Karpas-422 (cell line): ENCODE measurements at regions not wholly inside any gene's neighbourhood (a gene's known extent, or its start where the extent isn't known, plus 50 kb on each side); places are given as distances from the start of the nearest gene placed in this dataset.
"Not testable (repeated sequence)": the region's sequence is repeated elsewhere in the genome, so short reads cannot be mapped to it uniquely, and the experiment has no call there.

ENCODE experiments used
- DNase-seq: peaks from one replicate; pipeline ENCODE4 v3.0.0-alpha.2; 2015
- H2AFZ ChIP-seq: fragments of 200-600 bp; sonication (generic); 2 replicates; pipeline ENCODE4 v1.6.1; 2014; ENCODE audit warnings: antibody characterized with exemption, low read length, mixed read lengths
- H3K27ac ChIP-seq: fragments of 200-600 bp; sonication (generic); 2 replicates; pipeline ENCODE4 v1.5.1; 2014; ENCODE audit warnings: mild to moderate bottlenecking, low read length, moderate library complexity
- H3K27me3 ChIP-seq: fragments of 200-600 bp; sonication (generic); 2 replicates; pipeline ENCODE4 v1.6.1; 2014; ENCODE audit warnings: low read length, mixed read lengths
- H3K36me3 ChIP-seq: fragments of 200-600 bp; sonication (generic); 2 replicates; pipeline ENCODE4 v1.6.1; 2014; ENCODE audit warnings: low read length, mixed read lengths; ENCODE audit not compliant: insufficient read depth
- H3K4me1 ChIP-seq: fragments of 200-600 bp; sonication (generic); 2 replicates; pipeline ENCODE4 v1.6.1; 2014; ENCODE audit warnings: mild to moderate bottlenecking, low read length, mixed read lengths
- H3K4me2 ChIP-seq: fragments of 200-600 bp; sonication (generic); 2 replicates; pipeline ENCODE4 v1.6.1; 2014; ENCODE audit warnings: low read length, low read depth, mild to moderate bottlenecking; ENCODE audit not compliant: poor library complexity, severe bottlenecking
- H3K4me3 ChIP-seq: fragments of 200-600 bp; sonication (generic); 2 replicates; pipeline ENCODE4 v1.5.1; 2014; ENCODE audit warnings: mild to moderate bottlenecking, antibody characterized with exemption, low read length, mixed read lengths
- H3K79me2 ChIP-seq: fragments of 200-600 bp; sonication (generic); 2 replicates; pipeline ENCODE4 v1.6.1; 2014; ENCODE audit warnings: mild to moderate bottlenecking, low read length, mixed read lengths
- H3K9ac ChIP-seq: fragments of 200-600 bp; sonication (generic); 2 replicates; pipeline ENCODE4 v1.6.0; 2014; ENCODE audit warnings: low read length
- H3K9me2 ChIP-seq: fragments of 200-600 bp; sonication (generic), shearing (Covaris generic); replicated peaks from 2 replicates; pipeline ENCODE4 v1.6.0; 2014; ENCODE audit warnings: mild to moderate bottlenecking, low read length, moderate library complexity; ENCODE audit not compliant: insufficient read depth
- H3K9me3 ChIP-seq: fragments of 300-700, 200-600 bp; sonication (generic); 2 replicates; pipeline ENCODE4 v1.6.1; 2014; ENCODE audit warnings: low read length, mixed read lengths
- H4K20me1 ChIP-seq: fragments of 200-600 bp; sonication (generic); 2 replicates; pipeline ENCODE4 v1.6.1; 2014; ENCODE audit warnings: mild to moderate bottlenecking, antibody characterized with exemption, low read length, low read depth; ENCODE audit not compliant: insufficient read depth

- H3K4me1 ChIP-seq = no peaks in the 10 kb centered on the region
- no peak overlapping the region for H2AFZ ChIP-seq
- H3K9me2 ChIP-seq = no peaks in the 10 kb centered on the region
- H3K4me2 ChIP-seq = no peak overlapping the region
- no peaks in the 10 kb centered on the region for H3K27me3 ChIP-seq
- DNase-seq = no peak
- H4K20me1 ChIP-seq = no peaks in the 10 kb centered on the region
- H3K9ac ChIP-seq = no peak overlapping the region
- H3K27ac ChIP-seq = no peak overlapping the region
- no peaks in the 10 kb centered on the region for H3K79me2 ChIP-seq
- H3K9me3 ChIP-seq = peaks cover 20% of the 10 kb centered on the region
- no peaks in the 10 kb centered on the region for H3K36me3 ChIP-seq
- no peak overlapping the region for H3K4me3 ChIP-seq
Measured at GRCh38 chr6:122886481-122886880, 97.4 kb downstream of the SMPDL3A start.

- H3K9me2 ChIP-seq = no peaks in the 10 kb centered on the region
- H3K4me1 ChIP-seq = no peaks in the 10 kb centered on the region
- no peaks in the 10 kb centered on the region for H3K79me2 ChIP-seq
- no peaks in the 10 kb centered on the region for H3K27me3 ChIP-seq
- no peak overlapping the region for H3K4me3 ChIP-seq
- no peak for DNase-seq
- peaks cover 20% of the 10 kb centered on the region for H3K9me3 ChIP-seq
- no peaks in the 10 kb centered on the region for H4K20me1 ChIP-seq
- H3K9ac ChIP-seq = no peak overlapping the region
- no peak overlapping the region for H3K27ac ChIP-seq
- H3K4me2 ChIP-seq = no peak overlapping the region
- H3K36me3 ChIP-seq = no peaks in the 10 kb centered on the region
- no peak overlapping the region for H2AFZ ChIP-seq
Measured at GRCh38 chr6:122887941-122888340, 98.9 kb downstream of the SMPDL3A start.

GRCh38 chr6:122888680-122889079, 99.6 kb downstream of the SMPDL3A start:
- not testable (repeated sequence) for H3K4me1 ChIP-seq, H3K27ac ChIP-seq, H3K4me3 ChIP-seq, H3K79me2 ChIP-seq, H3K4me2 ChIP-seq, H3K9me2 ChIP-seq, H3K27me3 ChIP-seq, H3K36me3 ChIP-seq, H3K9ac ChIP-seq, H2AFZ ChIP-seq, H4K20me1 ChIP-seq, DNase-seq
- H3K9me3 ChIP-seq = peaks cover 20% of the 10 kb centered on the region

- Histone ChIP-seq H3K79me2 (no peaks in the 10 kb centered on the region), H3K9me2 (no peaks in the 10 kb centered on the region), H4K20me1 (no peaks in the 10 kb centered on the region), H3K4me1 (no peaks in the 10 kb centered on the region), H3K4me2 (no peak overlapping the region), H3K4me3 (no peak overlapping the region), H3K9ac (no peak overlapping the region), H3K9me3 (peaks cover 16% of the 10 kb centered on the region), H2AFZ (no peak overlapping the region), H3K27ac (no peak overlapping the region), H3K36me3 (no peaks in the 10 kb centered on the region), H3K27me3 (no peaks in the 10 kb centered on the region)
- DNase-seq = no peak
Measured at GRCh38 chr6:122890250-122890649, 101.2 kb downstream of the SMPDL3A start.

- Histone ChIP-seq H3K9me2 (no peaks in the 10 kb centered on the region), H3K4me1 (no peaks in the 10 kb centered on the region), H3K27ac (no peak overlapping the region), H3K27me3 (no peaks in the 10 kb centered on the region), H3K4me3 (no peak overlapping the region), H2AFZ (no peak overlapping the region), H4K20me1 (no peaks in the 10 kb centered on the region), H3K9me3 (peaks cover 7% of the 10 kb centered on the region), H3K4me2 (no peak overlapping the region), H3K36me3 (no peaks in the 10 kb centered on the region), H3K79me2 (no peaks in the 10 kb centered on the region), H3K9ac (no peak overlapping the region)
- DNase-seq = no peak
Measured at GRCh38 chr6:122894791-122895190, 101.2 kb upstream of the CLVS2 start.

GRCh38 chr6:122902326-122902725, 93.7 kb upstream of the CLVS2 start:
- Histone ChIP-seq H3K79me2 (no peaks in the 10 kb centered on the region), H3K4me1 (no peaks in the 10 kb centered on the region), H3K9me2 (no peaks in the 10 kb centered on the region), H3K9ac (no peak overlapping the region), H4K20me1 (no peaks in the 10 kb centered on the region), H3K9me3 (no peaks in the 10 kb centered on the region; the same call in 1 of the 2 replicates), H3K4me2 (no peak overlapping the region), H3K36me3 (no peaks in the 10 kb centered on the region), H2AFZ (no peak overlapping the region; the same call in 1 of the 2 replicates), H3K27ac (no peak overlapping the region), H3K27me3 (no peaks in the 10 kb centered on the region), H3K4me3 (no peak overlapping the region)
- no peak for DNase-seq

- H3K27ac ChIP-seq = no peak overlapping the region
Measured at GRCh38 chr6:122903266-122903915, 92.6 kb upstream of the CLVS2 start.

GRCh38 chr6:122904166-122904565, 91.9 kb upstream of the CLVS2 start:
- Histone ChIP-seq H3K9me3 (0 out of 2 replicates have a peak, but pooled peaks cover 2% of the 10 kb centered on the region), H3K4me1 (no peaks in the 10 kb centered on the region), H3K4me3 (no peak overlapping the region), H2AFZ (no peak overlapping the region), H3K79me2 (no peaks in the 10 kb centered on the region), H3K36me3 (no peaks in the 10 kb centered on the region), H4K20me1 (no peaks in the 10 kb centered on the region), H3K27ac (no peak overlapping the region), H3K4me2 (no peak overlapping the region), H3K9me2 (no peaks in the 10 kb centered on the region), H3K27me3 (no peaks in the 10 kb centered on the region), H3K9ac (no peak overlapping the region)
- DNase-seq = no peak

More at GRCh38 chr6:122903266-122903915, 92.6 kb upstream of the CLVS2 start:
- H3K27me3 ChIP-seq = no peaks in the 10 kb centered on the region
- no peak overlapping the region for H3K9ac ChIP-seq
- no peaks in the 10 kb centered on the region for H3K9me2 ChIP-seq
- H3K79me2 ChIP-seq = no peaks in the 10 kb centered on the region
- H3K4me1 ChIP-seq = no peaks in the 10 kb centered on the region
- H2AFZ ChIP-seq = no peak overlapping the region
- DNase-seq = no peak
- no peak overlapping the region for H3K4me3 ChIP-seq
- H3K36me3 ChIP-seq = no peaks in the 10 kb centered on the region
- H3K9me3 ChIP-seq = no peaks in the 10 kb centered on the region
- no peak overlapping the region for H3K4me2 ChIP-seq
- H4K20me1 ChIP-seq = no peaks in the 10 kb centered on the region
